Naive thymus-derived CD4-positive, alpha-beta T cell (primary cell): ENCODE measurements at regions not wholly inside any gene's neighbourhood (a gene's known extent, or its start where the extent isn't known, plus 50 kb on each side); places are given as distances from the start of the nearest gene placed in this dataset.

Source experiments
- ATAC-seq: fragments of 150-1000 bp; cut with Tn5 transposase; 2 replicates; pipeline ENCODE4 v1.10.0; 2021; ENCODE audit warnings: mild to moderate bottlenecking, moderate library complexity
- CTCF ChIA-PET: fragments of 350-600 bp; sonication (Branson Sonifier 250); formaldehyde crosslinking; loops from one replicate; lab custom pipeline; 2021; ENCODE audit warnings: antibody characterized with exemption; lab: Charles Lee
- POLR2A ChIA-PET: fragments of 350-600 bp; sonication (Branson Sonifier 250); formaldehyde crosslinking; loops from one replicate; lab custom pipeline; 2021; ENCODE audit warnings: antibody characterized with exemption, inconsistent platforms; lab: Charles Lee
- DNase-seq, 9 donors: peaks; one replicate each; pipeline versions ENCODE4 v3.0.0 to v3.0.0-alpha.2; 2020 to 2022; ENCODE audit warnings: mixed read lengths in 1 of 9
- H3K27ac ChIP-seq: one replicate; pipeline ENCODE4 v1.7.0; 2013; ENCODE audit warnings: mild to moderate bottlenecking, low read depth, low read length, moderate library complexity
- H3K27me3 ChIP-seq, 2 donors: one replicate each; pipeline ENCODE4 v1.7.0; 2013; ENCODE audit warnings: low read length in 2 of 2, mild to moderate bottlenecking in 2 of 2, moderate library complexity in 2 of 2; ENCODE audit not compliant: control insufficient read depth in 2 of 2, insufficient read depth in 2 of 2
- H3K36me3 ChIP-seq, 3 experiments: 1 replicate in 2 of 3; 2 replicates in 1 of 3; pipeline ENCODE4 v1.7.0; 2013; ENCODE audit warnings: low read length in 3 of 3, mild to moderate bottlenecking in 3 of 3, moderate library complexity in 1 of 3; ENCODE audit not compliant: insufficient read depth in 3 of 3, control insufficient read depth in 2 of 3
- H3K4me1 ChIP-seq, 2 donors: one replicate each; pipeline ENCODE4 v1.7.0; 2013; ENCODE audit warnings: low read length in 2 of 2, mild to moderate bottlenecking in 2 of 2, moderate library complexity in 1 of 2; ENCODE audit not compliant: control insufficient read depth in 2 of 2, insufficient read depth in 2 of 2
- H3K4me3 ChIP-seq: 2 replicates; pipeline ENCODE4 v1.7.0; 2013; ENCODE audit warnings: mild to moderate bottlenecking, low read length
- H3K9me3 ChIP-seq, 3 experiments: 1 replicate in 2 of 3; 2 replicates in 1 of 3; pipeline ENCODE4 v1.7.0; 2013; ENCODE audit warnings: low read length in 3 of 3; ENCODE audit not compliant: control insufficient read depth in 2 of 3
- H3K27ac Mint-ChIP-seq, 9 donors: one replicate each; pipeline ENCODE4 v1.8.0; 2020 to 2022; ENCODE audit warnings: mixed read lengths in 9 of 9, mild to moderate bottlenecking in 8 of 9, moderate library complexity in 5 of 9, inconsistent platforms in 2 of 9
- H3K27me3 Mint-ChIP-seq, 5 donors: one replicate each; pipeline ENCODE4 v1.8.0; 2021 to 2022; ENCODE audit warnings: mixed read lengths in 5 of 5, mild to moderate bottlenecking in 1 of 5
- H3K36me3 Mint-ChIP-seq, 5 donors: one replicate each; pipeline ENCODE4 v1.8.0; 2020 to 2022; ENCODE audit warnings: mixed read lengths in 5 of 5, mild to moderate bottlenecking in 3 of 5, inconsistent platforms in 1 of 5
- H3K4me1 Mint-ChIP-seq, 7 donors: one replicate each; pipeline ENCODE4 v1.8.0; 2020 to 2022; ENCODE audit warnings: mixed read lengths in 7 of 7, mild to moderate bottlenecking in 3 of 7, inconsistent platforms in 1 of 7
- H3K4me3 Mint-ChIP-seq, 10 donors: one replicate each; pipeline ENCODE4 v1.8.0; 2020 to 2022; ENCODE audit warnings: mild to moderate bottlenecking in 10 of 10, mixed read lengths in 10 of 10, moderate library complexity in 6 of 10, inconsistent platforms in 2 of 10
- H3K9me3 Mint-ChIP-seq, 11 donors: one replicate each; pipeline ENCODE4 v1.8.0; 2020 to 2022; ENCODE audit warnings: mixed read lengths in 11 of 11, mild to moderate bottlenecking in 4 of 11, inconsistent platforms in 1 of 11, moderate library complexity in 1 of 11
- intact Hi-C, 2 donors: fragments of 100-400 bp; cut with micrococcal nuclease; formaldehyde crosslinking; loops; one replicate each; pipeline ENCODE4 v1.15.1; 2023

DNA sequence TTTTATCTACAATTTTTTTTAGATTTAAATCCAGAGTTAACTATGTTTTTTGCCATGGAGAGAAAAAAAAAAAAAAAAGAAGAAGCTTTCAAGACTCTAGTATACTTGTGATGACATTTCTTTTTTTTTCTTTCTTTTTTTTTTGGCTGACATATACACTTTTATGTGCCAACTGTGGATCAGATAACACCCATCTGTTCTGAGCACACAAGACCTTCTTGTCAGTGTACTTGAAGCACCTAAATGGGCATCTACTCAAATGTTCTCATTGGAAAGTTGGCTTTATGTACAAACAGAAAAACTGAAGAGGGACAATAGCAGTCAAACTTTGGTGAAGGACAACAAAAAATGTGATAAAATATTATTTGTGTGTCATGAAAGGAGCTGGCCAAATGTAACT is 904.5 kb downstream of the GRIK2 start:
- H3K27ac ChIP-seq, result no peak overlapping the region
- Mint-ChIP-seq H3K4me3 (no peak overlapping the region), H3K36me3 (peaks cover 0 to 3% (median 0%) of the 10 kb centered on the region in 5 donors), H3K27ac (no peak overlapping the region), H3K4me1 (no peaks in the 10 kb centered on the region), H3K9me3 (peaks cover 0 to 38% (median 12%) of the 10 kb centered on the region in 11 donors), H3K27me3 (no peaks in the 10 kb centered on the region)
- H3K4me3 ChIP-seq, result no peak overlapping the region
- ChIA-PET CTCF (no interaction called here), POLR2A (no interaction called here)
- no peaks in the 10 kb centered on the region for H3K9me3 ChIP-seq
- H3K36me3 ChIP-seq, result no peaks in the 10 kb centered on the region
- no peaks in the 10 kb centered on the region for H3K4me1 ChIP-seq
- intact Hi-C loops, result no loop called here
- no peak for ATAC-seq
- no peak for DNase-seq
- no peaks in the 10 kb centered on the region for H3K27me3 ChIP-seq
